ENCODE measurements at regions not wholly inside any gene's neighbourhood (a gene's known extent, or its start where the extent isn't known, plus 50 kb on each side); places are given as distances from the start of the nearest gene placed in this dataset.

GRCh38 chr2:150643114-150643725, 155.8 kb upstream of the RND3 start:
- DNase-seq, result no peak

DNA sequence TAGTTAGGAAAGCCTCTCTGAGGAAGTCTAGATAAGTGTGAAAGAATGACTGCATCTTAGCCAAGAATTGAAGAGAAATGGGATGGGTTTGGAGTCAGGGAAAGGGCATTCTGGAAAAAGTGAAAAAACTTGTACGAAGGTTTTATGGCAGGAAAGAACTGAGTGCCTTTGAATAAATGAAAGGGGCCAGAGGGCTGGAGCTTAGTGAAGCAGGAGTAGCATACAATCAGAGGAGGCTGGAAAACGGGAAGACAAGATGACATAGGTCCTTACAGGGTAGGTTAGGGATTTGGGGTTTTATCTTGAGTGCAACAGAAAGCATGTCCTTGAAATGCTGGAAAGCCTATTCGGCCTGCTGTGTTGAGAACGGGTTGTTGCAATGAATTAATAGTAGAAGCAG, 152.6 kb upstream of the RND3 start:
- no peak for DNase-seq

- no peak for DNase-seq
These were observed 151.9 kb upstream of the RND3 start for GRCh38 chr2:150639383-150639782.

DNA sequence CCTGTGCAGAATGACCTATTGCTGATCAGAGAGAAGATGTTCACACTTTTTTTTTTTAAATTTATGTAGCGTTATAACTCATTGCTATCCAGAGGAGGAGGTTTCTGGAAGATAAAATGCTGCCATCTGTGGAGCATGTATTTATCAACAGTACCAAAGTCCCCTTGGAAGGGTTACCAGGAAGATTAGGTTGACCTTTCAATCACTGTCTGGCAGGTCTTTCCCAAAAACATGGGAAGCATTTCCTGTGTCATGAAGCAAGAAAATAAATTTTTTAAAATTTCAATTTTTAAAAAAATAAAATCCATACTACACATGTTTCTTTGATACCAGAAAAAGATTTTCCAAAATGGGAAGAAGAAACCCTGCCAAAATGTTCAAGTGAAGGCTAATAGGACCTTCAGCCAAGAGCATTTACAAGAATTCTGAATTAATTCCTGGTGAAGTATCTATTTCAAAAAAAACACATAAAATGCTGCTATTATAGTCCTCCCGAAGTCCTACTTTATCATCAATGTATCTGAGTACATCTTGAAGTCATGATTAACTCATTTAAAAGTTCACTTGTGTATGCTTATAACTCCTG, 143.9 kb upstream of the RND3 start:
- DNase-seq, result no peak

- no peak for DNase-seq
These were observed 143.2 kb upstream of the RND3 start for GRCh38 chr2:150630587-150631235.

DNA sequence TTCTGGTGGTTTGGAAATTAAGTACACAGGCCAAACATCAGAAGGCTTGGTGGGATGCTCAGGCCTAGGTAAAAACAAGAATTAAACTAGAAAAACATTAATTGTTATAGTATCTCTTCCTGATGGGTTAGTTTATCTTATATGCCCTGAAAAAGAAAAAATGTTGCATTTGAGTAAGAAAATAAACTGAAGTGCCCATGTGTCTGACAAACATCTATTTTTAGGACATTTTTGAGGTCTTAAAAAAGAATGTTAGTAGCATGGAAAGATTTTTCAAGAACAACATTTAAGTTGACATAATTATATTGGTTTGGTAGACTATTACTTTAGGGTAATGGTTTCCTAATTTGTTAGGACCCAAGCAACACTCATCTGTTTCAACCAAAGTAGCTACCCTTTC, 140.1 kb upstream of the RND3 start:
- no peak for DNase-seq

DNA sequence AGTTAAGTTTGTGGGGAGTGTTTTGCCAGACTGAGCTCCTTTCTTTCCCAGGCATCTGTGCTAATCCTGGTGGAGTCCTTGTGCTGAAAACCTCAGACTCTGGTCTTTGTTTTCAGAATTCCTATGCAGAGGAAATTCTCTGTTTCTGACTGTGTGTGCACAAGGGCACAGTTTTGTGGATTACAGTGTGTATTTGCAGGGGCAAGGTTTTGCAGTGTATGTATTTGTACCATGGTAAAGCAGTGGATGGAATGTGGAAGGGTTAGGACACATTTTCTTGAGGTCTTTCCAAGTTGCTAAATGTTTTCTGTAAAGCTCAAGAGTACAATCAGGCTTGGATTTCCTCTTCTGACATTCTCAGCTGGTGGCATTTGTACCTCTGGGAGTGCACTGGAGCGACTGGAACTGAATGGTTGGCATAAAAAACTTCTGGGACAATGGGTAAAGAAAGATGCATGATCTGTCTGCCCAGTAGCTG, 139.5 kb upstream of the RND3 start:
- DNase-seq, result no peak

GRCh38 chr2:150625741-150626140, 138.3 kb upstream of the RND3 start:
- no peak for DNase-seq

- no peak for DNase-seq
These were observed 137.8 kb upstream of the RND3 start for GRCh38 chr2:150625303-150625702.

- DNase-seq, result no peak
These were observed 136.5 kb upstream of the RND3 start for GRCh38 chr2:150624001-150624401.

DNA sequence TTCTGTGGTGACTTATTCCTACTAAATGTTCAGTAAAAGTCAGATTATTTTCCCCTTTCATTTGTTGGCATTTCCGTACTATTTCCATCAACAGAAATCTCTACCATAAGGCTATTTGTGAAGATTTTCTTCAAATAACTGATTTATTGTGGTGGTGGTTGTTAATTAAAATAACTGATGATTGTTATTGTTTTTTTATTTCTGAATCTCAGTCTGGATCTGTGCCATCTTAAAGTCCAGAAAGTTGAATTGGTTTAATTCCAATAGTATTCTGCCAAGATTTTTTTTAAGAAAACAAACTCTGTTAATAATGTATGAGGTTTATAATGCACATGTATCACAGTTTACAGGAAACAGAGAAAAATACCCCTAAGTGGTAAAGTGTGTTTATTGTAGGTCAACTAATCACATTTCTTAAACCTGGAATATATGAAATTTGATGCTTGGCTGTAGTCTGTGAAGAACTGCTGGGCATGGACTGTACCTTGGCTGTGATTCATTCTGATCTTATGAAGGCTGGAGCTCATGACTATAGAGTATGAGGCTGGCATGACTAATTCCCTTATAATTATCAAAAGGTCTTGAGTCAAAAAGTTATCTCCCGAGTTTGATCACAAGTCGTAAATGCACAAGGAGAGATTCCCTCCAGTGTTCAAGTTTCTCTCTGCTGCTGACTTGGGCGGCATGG, 134.2 kb upstream of the RND3 start:
- no peak for DNase-seq

- DNase-seq, result no peak
These were observed 133.4 kb upstream of the RND3 start for GRCh38 chr2:150620855-150621254.

- no peak for DNase-seq
These were observed 132.9 kb upstream of the RND3 start for GRCh38 chr2:150620416-150620815.

- DNase-seq, result no peak
These were observed 132.3 kb upstream of the RND3 start for GRCh38 chr2:150619607-150620330.

- DNase-seq, result no peak
These were observed 130.9 kb upstream of the RND3 start for GRCh38 chr2:150618245-150618895.

DNA sequence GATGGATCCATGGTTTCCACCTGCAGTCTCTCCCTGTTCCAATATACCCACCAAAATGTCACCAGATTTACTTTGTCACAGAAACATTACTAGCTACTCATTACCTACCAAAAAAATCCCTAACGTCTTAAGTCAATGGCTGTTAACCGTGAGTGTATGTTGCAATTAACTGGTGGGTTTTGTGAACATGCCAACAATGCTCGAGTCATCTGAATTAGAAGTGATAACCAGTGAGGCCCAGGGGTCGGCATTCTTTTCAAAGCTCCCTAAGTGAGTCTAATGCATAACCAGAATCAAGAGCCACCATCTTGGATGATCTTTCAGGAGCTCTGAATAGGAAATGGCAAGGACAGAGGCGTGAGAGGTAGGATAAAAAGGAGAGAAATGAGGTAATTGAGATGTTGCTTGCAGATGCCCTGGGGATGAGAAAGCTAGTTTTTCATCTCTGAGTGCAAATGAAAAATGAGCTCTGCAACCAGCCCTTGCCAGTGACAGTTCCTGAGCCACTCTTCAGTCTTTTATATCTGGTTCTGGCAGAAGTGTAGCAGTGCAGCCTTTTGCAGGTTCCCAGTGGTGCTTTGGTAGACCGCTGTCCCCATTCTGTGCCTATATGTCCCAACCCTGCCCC, 130.0 kb upstream of the RND3 start:
- no peak for DNase-seq

GRCh38 chr2:150612957-150613710, 125.7 kb upstream of the RND3 start:
- no peak for DNase-seq

GRCh38 chr2:150610670-150611279, 123.3 kb upstream of the RND3 start:
- no peak for DNase-seq

DNA sequence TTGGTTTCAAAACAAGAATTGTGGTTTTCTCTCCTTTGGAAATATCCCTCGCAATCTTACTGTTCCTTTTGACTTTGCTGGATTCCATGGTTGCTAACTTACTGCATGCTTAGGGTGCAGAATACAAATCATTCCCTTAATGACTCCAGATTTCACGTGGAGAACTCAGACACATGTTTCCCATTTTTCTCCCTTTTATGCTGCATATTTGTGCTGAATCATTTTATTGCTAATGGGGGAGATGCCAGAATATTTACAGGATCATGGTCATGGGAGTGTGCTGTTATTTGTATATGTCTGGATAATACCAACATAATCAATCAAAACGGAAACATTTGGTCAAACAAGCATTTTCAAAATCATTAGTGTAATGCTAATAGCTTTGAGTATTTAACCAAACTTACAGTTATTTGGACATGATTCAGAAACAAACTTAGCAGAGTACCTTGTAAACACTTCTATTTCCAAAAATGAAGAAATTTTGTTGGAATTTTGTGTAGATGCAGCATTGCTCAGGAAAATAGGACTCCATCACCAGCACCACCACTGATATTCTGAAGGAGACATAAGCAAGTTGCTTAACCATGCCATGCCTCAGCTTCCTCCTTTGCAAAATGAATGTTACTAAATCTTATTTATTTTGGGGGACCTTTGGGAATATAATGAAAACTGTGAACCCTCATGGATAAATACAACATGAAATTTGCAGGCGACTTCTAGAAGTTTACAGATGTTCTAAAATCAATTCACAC, 122.5 kb upstream of the RND3 start:
- DNase-seq, result no peak

DNA sequence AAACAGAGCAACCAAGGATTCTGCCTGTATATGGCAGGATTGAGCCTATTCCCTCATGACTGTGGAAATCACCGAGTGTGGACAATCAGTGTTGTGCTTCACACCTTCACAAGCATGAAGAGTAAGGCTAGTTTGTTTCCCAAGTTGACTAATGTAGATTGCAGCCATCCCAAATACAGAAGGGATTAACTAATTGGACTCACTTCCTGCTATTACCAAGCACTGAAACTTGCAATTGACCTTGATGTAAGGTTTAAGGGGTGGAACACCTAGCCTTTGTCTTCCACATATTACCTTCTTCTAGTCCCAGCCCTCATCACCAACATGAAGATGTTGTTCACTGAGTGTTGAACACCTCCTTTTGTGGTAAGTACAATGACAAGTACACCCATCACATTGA, 120.9 kb upstream of the RND3 start:
- no peak for DNase-seq

All from NCI-H510A (cell line).